ENCODE measurements at regions not wholly inside any gene's neighbourhood (a gene's known extent, or its start where the extent isn't known, plus 50 kb on each side); places are given as distances from the start of the nearest gene placed in this dataset.

DNA sequence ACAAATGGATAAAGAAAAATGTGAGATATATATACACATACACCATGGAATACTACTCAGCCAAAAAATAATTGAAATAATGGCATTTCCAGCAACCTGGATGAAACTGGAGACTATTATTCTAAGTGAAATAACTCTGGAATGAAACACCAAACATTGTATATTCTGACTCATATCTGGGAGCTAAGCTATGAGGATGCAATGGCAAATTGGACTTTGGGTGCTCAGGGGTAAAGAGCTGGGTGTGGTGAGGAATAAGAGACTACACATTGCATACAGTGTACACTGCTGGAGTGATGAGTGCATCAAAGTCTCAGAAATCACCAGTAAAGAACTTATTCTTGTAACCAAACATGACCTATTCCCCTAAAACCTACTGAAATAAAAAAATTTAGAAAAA lies 636.0 kb upstream of the LRATD1 start:
- TF ChIP-seq, protein P1, sequence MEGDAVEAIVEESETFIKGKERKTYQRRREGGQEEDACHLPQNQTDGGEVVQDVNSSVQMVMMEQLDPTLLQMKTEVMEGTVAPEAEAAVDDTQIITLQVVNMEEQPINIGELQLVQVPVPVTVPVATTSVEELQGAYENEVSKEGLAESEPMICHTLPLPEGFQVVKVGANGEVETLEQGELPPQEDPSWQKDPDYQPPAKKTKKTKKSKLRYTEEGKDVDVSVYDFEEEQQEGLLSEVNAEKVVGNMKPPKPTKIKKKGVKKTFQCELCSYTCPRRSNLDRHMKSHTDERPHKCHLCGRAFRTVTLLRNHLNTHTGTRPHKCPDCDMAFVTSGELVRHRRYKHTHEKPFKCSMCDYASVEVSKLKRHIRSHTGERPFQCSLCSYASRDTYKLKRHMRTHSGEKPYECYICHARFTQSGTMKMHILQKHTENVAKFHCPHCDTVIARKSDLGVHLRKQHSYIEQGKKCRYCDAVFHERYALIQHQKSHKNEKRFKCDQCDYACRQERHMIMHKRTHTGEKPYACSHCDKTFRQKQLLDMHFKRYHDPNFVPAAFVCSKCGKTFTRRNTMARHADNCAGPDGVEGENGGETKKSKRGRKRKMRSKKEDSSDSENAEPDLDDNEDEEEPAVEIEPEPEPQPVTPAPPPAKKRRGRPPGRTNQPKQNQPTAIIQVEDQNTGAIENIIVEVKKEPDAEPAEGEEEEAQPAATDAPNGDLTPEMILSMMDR (IDR thresholded peaks at IDR 0.05; ENCODE audit: low read depth, low read length) = no peak
- no peak for TF ChIP-seq EZH2phosphoT487 (IDR thresholded peaks at IDR 0.05; ENCODE audit: low read depth)
- Histone ChIP-seq H3K79me2 (ENCODE audit: low read length) (no peaks in the 10 kb centered on the region), H3K4me1 (ENCODE audit: low read length) (no peaks in the 10 kb centered on the region), H3K27ac (ENCODE audit: low read length) (no peak overlapping the region), H3K4me2 (ENCODE audit: low read length) (no peak overlapping the region), H3K4me3 (ENCODE audit: low read length) (no peak overlapping the region), H3K27me3 (ENCODE audit: low read depth, low read length) (no peaks in the 10 kb centered on the region), H3K9ac (ENCODE audit: low read length) (no peak overlapping the region), H3K36me3 (replicated peaks; ENCODE audit: low read depth, low read length) (no peaks in the 10 kb centered on the region), H2AFZ (ENCODE audit: low read depth, low read length) (no peak overlapping the region), H3K9me3 (ENCODE audit: insufficient read depth, low read length) (no peaks in the 10 kb centered on the region), H4K20me1 (ENCODE audit: insufficient read depth, low read length) (no peaks in the 10 kb centered on the region)

DNA sequence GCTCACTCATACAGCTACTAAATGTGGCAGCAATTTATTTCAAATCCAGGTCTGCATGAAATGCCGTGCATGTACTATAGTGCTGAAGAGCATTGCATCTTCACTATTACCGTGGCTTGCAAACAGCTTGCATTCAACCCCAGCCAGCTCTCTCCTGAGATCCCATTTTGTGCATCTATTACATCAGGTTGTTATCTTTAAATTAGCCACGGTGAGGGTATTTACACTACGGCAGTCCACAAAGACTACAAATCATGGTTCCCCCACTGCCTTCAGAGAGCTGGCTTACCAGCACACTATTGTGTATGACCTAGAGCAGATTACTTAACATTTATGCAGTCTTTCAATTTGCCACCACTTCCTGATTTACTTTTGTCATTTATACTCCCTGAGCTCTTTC lies 621.3 kb upstream of the LRATD1 start:
- H3K27ac ChIP-seq (ENCODE audit: low read length) = no peak overlapping the region
- no peaks in the 10 kb centered on the region for H3K4me1 ChIP-seq (ENCODE audit: low read length)

DNA sequence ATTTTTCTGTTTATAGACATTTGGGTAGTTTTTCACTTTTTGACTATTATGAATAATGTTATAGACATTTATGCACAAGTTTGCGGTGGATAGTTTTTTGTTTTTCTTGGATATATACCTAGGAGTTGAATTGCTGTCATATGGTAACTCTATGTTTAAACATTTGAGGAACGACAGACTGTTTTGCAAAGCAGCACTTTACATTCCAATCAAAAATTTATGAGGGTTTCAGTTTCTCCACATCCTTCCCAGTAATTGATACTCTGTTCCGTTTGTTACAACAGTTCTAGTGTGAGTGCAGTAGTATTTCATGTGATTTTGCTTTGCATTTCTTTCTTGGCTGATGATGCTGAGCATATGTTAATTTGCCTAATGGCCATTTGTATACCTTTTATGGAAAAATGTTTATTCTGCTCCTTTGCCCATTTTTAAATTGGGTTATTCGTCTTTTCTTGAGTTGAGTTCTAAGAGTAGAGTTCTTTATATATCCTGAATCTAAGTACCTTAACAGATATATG lies 617.3 kb upstream of the LRATD1 start:
- Histone ChIP-seq H3K4me1 (ENCODE audit: low read length) (no peaks in the 10 kb centered on the region), H3K4me2 (ENCODE audit: low read length) (no peak overlapping the region), H3K27me3 (ENCODE audit: low read depth, low read length) (no peaks in the 10 kb centered on the region), H3K9me3 (ENCODE audit: insufficient read depth, low read length) (no peaks in the 10 kb centered on the region), H2AFZ (ENCODE audit: low read depth, low read length) (no peak overlapping the region), H3K36me3 (replicated peaks; ENCODE audit: low read depth, low read length) (no peaks in the 10 kb centered on the region), H3K27ac (ENCODE audit: low read length) (no peak overlapping the region), H3K4me3 (ENCODE audit: low read length) (no peak overlapping the region), H3K9ac (ENCODE audit: low read length) (no peak overlapping the region), H3K79me2 (ENCODE audit: low read length) (no peaks in the 10 kb centered on the region), H4K20me1 (ENCODE audit: insufficient read depth, low read length) (no peaks in the 10 kb centered on the region)
- TF ChIP-seq, protein P1 (IDR thresholded peaks at IDR 0.05; ENCODE audit: low read depth, low read length) = no peak
- no peak for TF ChIP-seq EZH2phosphoT487 (IDR thresholded peaks at IDR 0.05; ENCODE audit: low read depth)

More for the DNA sequence above, 621.3 kb upstream of the LRATD1 start:
- H3K4me2 ChIP-seq (ENCODE audit: low read length) = no peak overlapping the region
- no peaks in the 10 kb centered on the region for H3K27me3 ChIP-seq (ENCODE audit: low read depth, low read length)
- no peak overlapping the region for H2AFZ ChIP-seq (ENCODE audit: low read depth, low read length)
- H4K20me1 ChIP-seq (ENCODE audit: insufficient read depth, low read length) = no peaks in the 10 kb centered on the region
- H3K79me2 ChIP-seq (ENCODE audit: low read length) = no peaks in the 10 kb centered on the region
- H3K9ac ChIP-seq (ENCODE audit: low read length) = no peak overlapping the region
- H3K36me3 ChIP-seq (replicated peaks; ENCODE audit: low read depth, low read length) = no peaks in the 10 kb centered on the region
- no peak overlapping the region for H3K4me3 ChIP-seq (ENCODE audit: low read length)
- H3K9me3 ChIP-seq (ENCODE audit: insufficient read depth, low read length) = no peaks in the 10 kb centered on the region
- TF ChIP-seq, protein P1 (IDR thresholded peaks at IDR 0.05; ENCODE audit: low read depth, low read length) = no peak
- no peak for TF ChIP-seq EZH2phosphoT487 (IDR thresholded peaks at IDR 0.05; ENCODE audit: low read depth)

DNA sequence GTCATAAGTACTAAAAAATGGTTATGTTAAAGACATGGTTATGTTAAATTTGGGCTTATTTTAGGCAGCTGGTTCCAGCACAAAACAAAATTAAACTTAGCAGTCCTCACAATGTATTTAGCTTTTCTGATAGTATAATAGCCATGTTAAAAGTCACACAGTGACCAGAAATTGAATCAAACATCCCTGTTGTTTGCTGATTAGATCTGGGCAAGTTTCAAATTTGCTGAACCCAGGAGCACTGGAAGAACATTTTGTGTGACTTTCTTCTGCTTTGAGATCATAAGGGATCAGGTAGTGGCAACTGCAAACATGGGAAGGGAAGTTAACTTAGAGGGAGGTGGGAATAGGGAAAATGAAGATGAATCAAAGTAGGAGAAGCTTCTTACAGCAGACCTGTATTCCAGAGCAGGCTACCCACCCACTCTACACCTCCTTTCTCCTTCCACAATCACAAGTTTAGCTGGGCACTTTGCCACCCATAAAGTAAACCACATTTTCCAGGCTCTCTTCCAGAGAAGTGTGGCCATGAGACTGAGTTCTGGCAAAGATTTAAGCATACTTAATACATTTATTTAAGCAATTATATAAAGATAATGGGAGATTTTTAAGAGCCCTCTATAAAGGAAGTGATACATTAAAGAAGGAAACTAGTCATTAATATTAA lies 616.1 kb upstream of the LRATD1 start:
- Histone ChIP-seq H3K4me3 (ENCODE audit: low read length) (no peak overlapping the region), H3K4me2 (ENCODE audit: low read length) (no peak overlapping the region), H4K20me1 (ENCODE audit: insufficient read depth, low read length) (no peaks in the 10 kb centered on the region), H3K9me3 (ENCODE audit: insufficient read depth, low read length) (no peaks in the 10 kb centered on the region), H2AFZ (ENCODE audit: low read depth, low read length) (no peak overlapping the region), H3K79me2 (ENCODE audit: low read length) (no peaks in the 10 kb centered on the region), H3K9ac (ENCODE audit: low read length) (no peak overlapping the region), H3K27me3 (ENCODE audit: low read depth, low read length) (no peaks in the 10 kb centered on the region), H3K36me3 (replicated peaks; ENCODE audit: low read depth, low read length) (no peaks in the 10 kb centered on the region), H3K27ac (ENCODE audit: low read length) (no peak overlapping the region), H3K4me1 (ENCODE audit: low read length) (no peaks in the 10 kb centered on the region)
- TF ChIP-seq, protein P1 (IDR thresholded peaks at IDR 0.05; ENCODE audit: low read depth, low read length) = no peak
- no peak for TF ChIP-seq EZH2phosphoT487 (IDR thresholded peaks at IDR 0.05; ENCODE audit: low read depth)

All from OCI-LY3 (cell line).